NCI-H1105 treated with DMSO at 0.1 percent for 48 hours (cell line): ENCODE measurements at regions not wholly inside any gene's neighbourhood (a gene's known extent, or its start where the extent isn't known, plus 50 kb on each side); places are given as distances from the start of the nearest gene placed in this dataset.

Source experiments
- DNase-seq: peaks from one replicate; lab custom pipeline; 2025; lab: John Stamatoyannopoulos, UW

GRCh38 chr12:67370979-67371378 is 101.8 kb downstream of the CAND1 start:
- DNase-seq: no peak

DNA sequence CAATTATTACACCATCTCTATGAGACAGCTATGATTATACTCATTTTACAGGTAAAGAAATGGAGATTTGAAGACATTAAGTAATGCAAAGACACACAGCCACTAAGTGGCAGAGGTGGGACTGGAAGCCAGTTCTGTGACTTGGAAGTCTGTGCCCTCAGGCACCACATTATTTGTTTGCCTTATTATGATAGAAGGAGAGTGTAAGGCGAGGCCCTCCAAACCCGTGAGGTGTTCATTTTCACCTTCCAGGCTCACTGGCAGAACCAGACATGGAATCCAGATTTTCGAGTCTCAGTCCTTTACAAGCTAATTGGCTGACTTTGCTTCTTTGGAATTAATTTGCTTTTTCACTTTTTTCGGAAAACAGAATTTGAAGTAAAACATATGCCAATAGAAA is 107.9 kb downstream of the CAND1 start:
- DNase-seq: no peak

- DNase-seq: no peak
These were observed 108.4 kb downstream of the CAND1 start for GRCh38 chr12:67377541-67377940.

GRCh38 chr12:67382241-67382871 is 113.2 kb downstream of the CAND1 start:
- DNase-seq: no peak

- no peak for DNase-seq
These were observed 117.9 kb downstream of the CAND1 start for GRCh38 chr12:67386869-67387565.

GRCh38 chr12:67388331-67389138 is 119.4 kb downstream of the CAND1 start:
- no peak for DNase-seq

DNA sequence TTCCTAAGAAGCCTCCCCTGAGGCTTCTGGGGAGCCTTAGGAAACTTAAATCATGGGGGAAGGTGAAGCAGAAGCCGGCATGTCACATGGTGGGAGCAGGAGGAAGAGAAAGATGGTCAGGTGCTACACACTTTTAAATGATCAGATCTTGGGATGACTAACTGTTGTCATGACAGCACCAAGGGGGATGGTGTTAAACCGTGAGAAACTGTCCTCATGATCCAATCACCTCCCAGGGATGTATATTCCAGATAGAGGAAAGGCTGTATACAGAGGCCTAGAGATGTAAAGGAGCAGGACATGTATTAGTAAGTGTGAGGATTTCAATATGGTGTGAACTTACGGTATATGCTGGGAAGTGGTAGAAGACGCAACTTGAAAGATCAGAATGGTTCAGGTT is 121.1 kb downstream of the CAND1 start:
- no peak for DNase-seq

DNA sequence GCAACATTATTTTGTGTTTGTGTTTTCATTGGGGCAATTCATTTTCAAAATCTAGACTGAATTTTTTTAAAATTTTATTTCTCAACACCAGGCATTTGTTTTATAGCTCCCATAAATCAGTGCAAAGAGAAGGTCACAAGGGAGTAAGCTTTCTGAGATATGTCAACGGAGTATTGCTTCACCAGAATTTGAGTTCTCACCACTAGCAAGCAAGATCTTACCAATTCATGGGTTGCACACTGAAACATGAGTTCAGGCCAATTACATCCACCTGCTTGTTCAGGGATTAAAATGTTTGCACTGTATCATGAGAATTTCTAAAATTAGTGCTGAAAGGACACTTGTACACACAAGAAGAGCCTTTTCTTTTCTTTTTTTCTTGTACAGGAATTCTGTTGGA is 121.9 kb downstream of the CAND1 start:
- no peak for DNase-seq

DNA sequence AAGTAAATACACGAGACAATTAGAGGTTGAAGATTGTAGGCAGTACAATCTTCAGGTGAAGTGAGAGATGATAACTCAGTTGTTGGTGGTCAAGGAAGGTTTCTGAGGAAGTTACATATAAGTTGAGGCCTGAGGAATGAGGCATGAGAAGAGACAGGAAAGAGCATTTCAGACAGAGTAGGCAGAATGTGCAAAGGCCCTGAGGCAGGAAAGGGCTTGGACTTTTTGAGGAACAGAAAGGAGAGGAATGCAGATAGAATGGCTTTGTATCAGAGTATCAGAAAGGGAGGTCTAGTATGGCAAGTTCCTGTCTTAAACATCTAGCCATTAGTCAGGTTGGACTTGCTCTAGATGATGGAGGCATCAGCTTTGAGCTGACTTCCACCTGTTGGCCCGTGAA is 122.5 kb downstream of the CAND1 start:
- no peak for DNase-seq

- DNase-seq: peak; percentile 76
These were observed 125.4 kb downstream of the CAND1 start for GRCh38 chr12:67394550-67394949.

DNA sequence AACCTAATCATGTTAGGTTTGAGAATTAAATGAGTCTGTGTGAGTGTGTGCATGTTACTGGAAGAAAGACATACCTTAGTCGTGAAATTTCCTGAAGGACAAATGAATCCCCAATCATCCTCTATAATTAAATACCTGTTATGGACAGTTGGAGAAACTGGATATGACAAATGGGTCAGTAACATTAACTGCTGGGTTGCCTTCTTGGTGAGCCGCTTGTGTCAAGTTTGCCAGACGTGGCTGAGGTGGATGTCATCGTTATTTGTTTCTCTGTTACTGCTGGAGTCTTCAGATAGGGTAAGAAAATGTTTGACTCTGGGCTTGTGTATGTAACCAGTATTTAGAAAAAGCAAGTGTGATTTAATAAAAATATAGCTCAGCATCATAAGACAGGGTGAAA is 131.6 kb downstream of the CAND1 start:
- no peak for DNase-seq

GRCh38 chr12:67410246-67410645 is 141.1 kb downstream of the CAND1 start:
- DNase-seq: no peak

GRCh38 chr12:67410667-67411067 is 141.5 kb downstream of the CAND1 start:
- DNase-seq: peak; percentile 31

DNA sequence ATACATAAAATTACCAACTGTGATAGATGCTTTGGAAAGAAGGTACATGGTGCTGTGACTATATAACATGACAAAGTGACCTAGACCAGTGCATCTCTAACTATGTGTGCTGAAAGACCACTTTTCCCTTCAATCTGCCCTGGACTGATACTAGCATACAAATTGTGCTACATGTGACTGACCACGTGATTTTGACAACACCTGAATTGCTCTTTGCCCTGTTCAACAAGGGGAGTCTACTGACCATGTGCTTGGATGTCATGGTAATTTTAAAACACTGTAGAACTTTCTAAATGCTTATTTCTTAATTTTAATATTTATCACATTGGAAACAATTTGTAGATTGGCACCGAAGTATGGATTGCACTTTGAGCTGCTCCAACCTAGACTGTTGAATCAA is 142.4 kb downstream of the CAND1 start:
- no peak for DNase-seq

DNA sequence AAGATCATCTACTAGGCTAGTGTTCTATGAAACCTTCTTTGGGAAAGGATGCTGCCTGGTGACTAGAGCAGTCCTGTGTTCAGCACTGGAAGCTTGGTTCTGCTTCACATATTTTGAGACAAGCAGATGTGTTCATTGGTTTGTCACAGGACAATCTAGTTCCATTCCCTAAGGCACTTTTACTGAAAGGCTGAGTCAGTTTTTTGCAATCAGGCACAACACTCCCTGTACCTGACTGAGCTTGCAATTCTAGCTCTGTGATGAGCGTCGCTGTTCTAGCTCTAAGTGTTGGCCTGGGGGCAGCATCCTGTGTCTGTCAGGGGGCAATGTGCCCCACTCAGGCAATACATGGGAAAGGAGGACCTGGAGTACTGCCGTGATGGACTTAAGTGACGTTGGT is 144.4 kb downstream of the CAND1 start:
- no peak for DNase-seq

GRCh38 chr12:67414011-67414715 is 145.0 kb downstream of the CAND1 start:
- no peak for DNase-seq

GRCh38 chr12:67415473-67415872 is 146.3 kb downstream of the CAND1 start:
- DNase-seq: peak; percentile 34

DNA sequence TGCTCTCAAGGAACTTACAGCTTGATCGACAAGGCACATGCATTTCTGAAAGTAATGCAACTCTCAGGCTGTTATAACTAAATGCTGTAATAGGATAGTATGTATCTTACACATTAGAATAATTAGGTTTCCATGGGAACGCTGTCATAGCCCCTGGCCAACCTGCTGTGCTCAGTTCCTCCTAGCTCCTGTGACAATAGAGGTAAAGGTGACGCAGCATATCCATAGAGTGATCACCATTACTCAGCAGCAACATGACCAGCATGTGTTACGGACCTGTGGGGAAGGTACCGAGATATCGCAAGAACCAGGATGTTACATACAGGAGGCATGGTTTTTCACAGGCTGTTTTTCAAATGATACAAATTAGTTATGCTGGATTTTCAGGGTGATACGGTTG is 150.7 kb downstream of the CAND1 start:
- no peak for DNase-seq

GRCh38 chr12:67420506-67420905 is 151.3 kb downstream of the CAND1 start:
- DNase-seq: no peak

- no peak for DNase-seq
These were observed 152.9 kb downstream of the CAND1 start for GRCh38 chr12:67422081-67422480.

DNA sequence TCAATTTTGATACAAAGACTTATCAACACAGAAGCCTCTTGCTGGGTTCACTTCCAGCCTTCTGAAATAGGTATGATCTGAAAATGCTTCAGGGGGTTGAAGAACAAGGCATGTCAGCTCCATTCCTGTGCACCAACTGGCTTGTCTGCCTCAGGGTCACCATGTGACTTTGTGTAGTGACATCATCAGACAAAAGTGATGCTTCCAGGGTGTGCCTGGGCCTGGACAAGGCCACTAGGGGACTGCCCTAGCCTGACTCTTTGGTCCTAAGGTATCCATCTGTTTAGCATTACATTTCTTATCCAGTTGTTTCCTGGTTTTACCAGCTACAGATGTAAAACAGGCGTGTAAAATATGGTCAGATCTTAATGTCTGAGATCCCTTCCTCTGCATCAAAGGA is 155.6 kb downstream of the CAND1 start:
- DNase-seq: no peak

GRCh38 chr12:67425394-67425793 is 156.2 kb downstream of the CAND1 start:
- no peak for DNase-seq

- DNase-seq: peak; percentile 95
These were observed 156.9 kb downstream of the CAND1 start for GRCh38 chr12:67426067-67426466.
